K562 (cell line): ENCODE measurements at regions not wholly inside any gene's neighbourhood (a gene's known extent, or its start where the extent isn't known, plus 50 kb on each side); places are given as distances from the start of the nearest gene placed in this dataset.

Experiments used
- ATAC-seq: fragments of 200-7000 bp; cut with Tn5 transposase; 3 replicates; pipeline ENCODE4 v1.9.1; 2020; ENCODE audit warnings: moderate library complexity
- BruUV-seq: library from RNA; stranded (reverse); fragments of 400-500 nt; replicated peaks from 2 replicates; lab custom pipeline; 2021; lab: Mats Ljungman, UMichigan
- CTCF ChIA-PET: fragments of 300-600 bp; formaldehyde crosslinking; extraction: SDS; loops from one replicate; lab custom pipeline; 2021; ENCODE audit warnings: low intra/inter-chr PET ratio; lab: Yijun Ruan, JAX
- POLR2A ChIA-PET: fragments of 300-600, 350-650 bp; sonication (Branson Sonifier 250); formaldehyde crosslinking; extraction: SDS; loops from one replicate; lab custom pipeline; 2021; ENCODE audit warnings: antibody characterized with exemption, inconsistent platforms; lab: Yijun Ruan, JAX
- DNase-seq, 4 experiments: peaks; one replicate each; pipeline versions ENCODE4 v3.0.0 to v3.0.0-alpha.2; 2011 to 2018; ENCODE audit warnings: low spot score in 3 of 4, mixed read lengths in 3 of 4; ENCODE audit errors: extremely low read depth in 1 of 4
- FAIRE-seq: peaks from 2 replicates; lab custom pipeline; 2011; peaks lifted over from hg19 to GRCh38; lab: Jason Lieb, UNC
- H2AFZ ChIP-seq: 2 replicates; pipeline ENCODE4 v1.6.0; 2011; ENCODE audit warnings: low read depth, low read length, control low read depth, inconsistent platforms
- H3K27ac ChIP-seq: fragments of 200-600 bp; 3 replicates; pipeline ENCODE4 v1.8.0; 2011; ENCODE audit warnings: low read depth, mild to moderate bottlenecking, control low read depth, inconsistent platforms, low read length, moderate library complexity, mixed read lengths; ENCODE audit errors: extremely low read depth
- H3K27me3 ChIP-seq, 2 experiments: fragments of 300-600 bp in 1 of 2; 2 replicates in 1 of 2; 3 replicates in 1 of 2; pipeline versions ENCODE4 v1.6.0 to v1.8.0; 2011; ENCODE audit warnings: inconsistent platforms in 2 of 2, low read length in 2 of 2, mild to moderate bottlenecking in 1 of 2, mixed read lengths in 1 of 2, moderate library complexity in 1 of 2; ENCODE audit not compliant: control insufficient read depth in 2 of 2, insufficient read depth in 2 of 2
- H3K36me3 ChIP-seq: fragments of 300-600 bp; 3 replicates; pipeline ENCODE4 v1.8.0; 2011; ENCODE audit warnings: mild to moderate bottlenecking, low read length, inconsistent platforms; ENCODE audit not compliant: control insufficient read depth, insufficient read depth
- H3K4me1 ChIP-seq, 2 experiments: fragments of 200-600 bp in 1 of 2; replicated peaks in 1 of 2; 2 replicates in 1 of 2; 3 replicates in 1 of 2; pipeline versions ENCODE4 v1.5.1 to v1.8.0; 2011; ENCODE audit warnings: inconsistent platforms in 2 of 2, low read length in 2 of 2, mild to moderate bottlenecking in 1 of 2, mixed read lengths in 1 of 2, moderate library complexity in 1 of 2; ENCODE audit not compliant: control insufficient read depth in 2 of 2, insufficient read depth in 2 of 2
- H3K4me2 ChIP-seq: 2 replicates; pipeline ENCODE4 v1.6.1; 2011; ENCODE audit warnings: low read length, control low read depth, inconsistent platforms, mixed read lengths; ENCODE audit not compliant: insufficient read depth
- H3K4me3 ChIP-seq: fragments of 200-600 bp; sonication (generic), shearing (Covaris generic); 2 replicates; pipeline ENCODE4 v1.5.1; 2016; ENCODE audit warnings: control low read depth, inconsistent platforms
- H3K79me2 ChIP-seq: fragments of 200-600 bp; 3 replicates; pipeline ENCODE4 v1.8.0; 2011; ENCODE audit warnings: low read length, inconsistent platforms; ENCODE audit not compliant: control insufficient read depth, insufficient read depth
- H3K9ac ChIP-seq, 2 experiments: 2 replicates each; pipeline versions ENCODE4 v1.6.0 to v1.6.1; 2011; ENCODE audit warnings: low read depth in 2 of 2, low read length in 2 of 2, control low read depth in 1 of 2, inconsistent platforms in 1 of 2, mild to moderate bottlenecking in 1 of 2, mixed read lengths in 1 of 2; ENCODE audit not compliant: insufficient read depth in 1 of 2
- H3K9me1 ChIP-seq: one replicate; pipeline ENCODE4 v1.6.0; 2011; ENCODE audit warnings: inconsistent platforms, mild to moderate bottlenecking, low read length, moderate library complexity; ENCODE audit not compliant: control insufficient read depth, insufficient read depth
- H3K9me3 ChIP-seq: replicated peaks from 2 replicates; pipeline ENCODE4 v1.5.1; 2011; ENCODE audit warnings: low read depth, low read length, inconsistent platforms; ENCODE audit not compliant: control insufficient read depth, insufficient read depth
- H4K20me1 ChIP-seq: replicated peaks from 2 replicates; pipeline ENCODE4 v1.6.1; 2011; ENCODE audit warnings: low read length, inconsistent platforms, mixed read lengths; ENCODE audit not compliant: control insufficient read depth, insufficient read depth
- CEBPG ChIP-seq, 3 experiments: fragments of 200-800 bp in 1 of 3; sonication (Bioruptor generic) in 1 of 3; sonication (generic) in 1 of 3; formaldehyde crosslinking in 1 of 3; IDR thresholded peaks in 2 of 3; conservative IDR thresholded peaks in 1 of 3; 2 replicates each; pipeline versions ENCODE4 v1.6.1 to v1.8.0; 2016 to 2022; ENCODE audit warnings: missing compliant biosample characterization in 2 of 3, missing genetic modification characterization in 2 of 3, mild to moderate bottlenecking in 1 of 3, missing genetic modification reagents in 1 of 3
- CREB1 ChIP-seq, 2 experiments: sonication (generic) in 1 of 2; formaldehyde crosslinking in 1 of 2; IDR thresholded peaks; 2 replicates each; pipeline versions ENCODE4 v1.6.1 to v1.8.0; 2012 to 2022; ENCODE audit warnings: inconsistent platforms in 1 of 2, mild to moderate bottlenecking in 1 of 2, missing genetic modification reagents in 1 of 2, moderate library complexity in 1 of 2
- CXXC5 ChIP-seq: fragments of 250-450 bp; sonication (Bioruptor Pico); IDR thresholded peaks from 2 replicates; pipeline ENCODE4 v1.8.0; 2022; ENCODE audit warnings: inconsistent platforms, mild to moderate bottlenecking, moderate library complexity
- HDAC6 ChIP-seq: IDR thresholded peaks from 2 replicates; pipeline ENCODE4 v1.6.1; 2012; ENCODE audit warnings: low read depth, mild to moderate bottlenecking, control low read depth, inconsistent platforms, low read length, moderate library complexity
- PHF8 ChIP-seq: fragments of 200-600 bp; sonication (generic); IDR thresholded peaks from 2 replicates; pipeline ENCODE4 v1.6.1; 2012; ENCODE audit warnings: mixed run types, mild to moderate bottlenecking, inconsistent platforms, low read length, moderate library complexity, borderline replicate concordance
- PTRF ChIP-seq: fragments of 450-650 bp; IDR thresholded peaks from 2 replicates; pipeline ENCODE4 v1.6.1; 2016; ENCODE audit warnings: mild to moderate bottlenecking, missing genetic modification characterization, missing compliant biosample characterization
- SMARCB1 ChIP-seq: IDR thresholded peaks from 2 replicates; pipeline ENCODE4 v1.6.1; 2011; ENCODE audit warnings: improper control_type of control experiment, low read depth; ENCODE audit not compliant: insufficient read length
- SREBF2 ChIP-seq: sonication (generic); formaldehyde crosslinking; IDR thresholded peaks from 2 replicates; pipeline ENCODE4 v1.4.0; 2020; ENCODE audit warnings: mild to moderate bottlenecking, missing genetic modification reagents
- TARDBP ChIP-seq: fragments of 450-650 bp; IDR thresholded peaks from 2 replicates; pipeline ENCODE4 v1.6.1; 2016
- TGIF2 ChIP-seq: sonication (generic); formaldehyde crosslinking; IDR thresholded peaks from 2 replicates; pipeline ENCODE4 v1.8.1; 2022; ENCODE audit warnings: mild to moderate bottlenecking, missing genetic modification reagents, moderate library complexity
- TRIM24 ChIP-seq, 2 experiments: fragments of 450-650 bp; IDR thresholded peaks; 2 replicates each; pipeline ENCODE4 v1.6.1; 2016
- ZKSCAN8 ChIP-seq: fragments of 200-800 bp; sonication (Bioruptor generic); IDR thresholded peaks from 2 replicates; pipeline ENCODE4 v1.6.1; 2016; ENCODE audit warnings: missing genetic modification characterization, missing compliant biosample characterization
- ZNF197 ChIP-seq: fragments of 200-800 bp; sonication (Bioruptor generic); IDR thresholded peaks from 2 replicates; pipeline ENCODE4 v1.6.1; 2016; ENCODE audit warnings: low read depth, missing genetic modification characterization, missing compliant biosample characterization
- ZNF551 ChIP-seq: fragments of 250-450 bp; sonication (Bioruptor Pico); IDR thresholded peaks from 2 replicates; pipeline ENCODE4 v1.5.0; 2021; ENCODE audit warnings: mild to moderate bottlenecking, moderate library complexity
- WGBS: fragments of 100-300 bp; shearing (Covaris generic); methylation state at CpG from one replicate; pipeline ENCODE4 v1.1.6; 2016; ENCODE audit warnings: low coverage, mixed read lengths; ENCODE audit not compliant: insufficient coverage; ENCODE audit errors: missing lambda C conversion rate; 5-methylcytosine and 5-hydroxymethylcytosine counted together
- in situ Hi-C: fragments of 300-500 bp; cut with MboI; formaldehyde crosslinking; loops from 4 replicates; pipeline ENCODE4 v1.15.0; 2018; ENCODE audit warnings: inconsistent platforms, mixed read lengths
- intact Hi-C: fragments of 100-400 bp; cut with micrococcal nuclease; formaldehyde crosslinking; loops from 2 replicates; pipeline ENCODE4 v1.14.2; 2022

- H3K79me2 ChIP-seq, result no peaks in the 10 kb centered on the region
- no peak overlapping the region for H3K4me2 ChIP-seq
- no peak overlapping the region for H3K9ac ChIP-seq
- ATAC-seq (no peak), FAIRE-seq (no peak), DNase-seq (no peak)
- CTCF ChIA-PET, result no interaction called here
- no peaks in the 10 kb centered on the region for H3K9me1 ChIP-seq
- POLR2A ChIA-PET, result no interaction called here
- H3K27me3 ChIP-seq, result no peaks in the 10 kb centered on the region
- no TSS peak for BruUV-seq
- 0% methylated on average over 1 of the region's 1 CpG for WGBS
- intact Hi-C loops, result no loop called here
- no peaks in the 10 kb centered on the region for H4K20me1 ChIP-seq
- no peak overlapping the region for H3K27ac ChIP-seq
- in situ Hi-C loops, result no loop called here
- TF ChIP-seq PTRF (tag) (no peak), ZNF197 (CRISPR knock-in tag) (no peak), ZKSCAN8 (no peak), TGIF2 (CRISPR knock-in tag) (no peak), HDAC6 (no peak), SMARCB1 (no peak), TRIM24 (IDR thresholded peaks at IDR 0.05) (no peak), CEBPG (CRISPR knock-in tag; IDR thresholded peaks at IDR 0.05) (no peak), CEBPG (tag; conservative IDR thresholded peaks at IDR 0.05 in 1 of 2, IDR thresholded peaks at IDR 0.05 in 1 of 2) (no peak), CXXC5 (no peak), PHF8 (no peak), CREB1 (IDR thresholded peaks at IDR 0.05) (no peak), CREB1 (CRISPR knock-in tag; IDR thresholded peaks at IDR 0.05) (no peak), TARDBP (no peak), ZNF551 (CRISPR knock-in tag) (no peak), SREBF2 (CRISPR knock-in tag) (no peak)
- no peak overlapping the region for H2AFZ ChIP-seq
- no peaks in the 10 kb centered on the region; the same call in 1 of the 2 replicates for H3K9me3 ChIP-seq
- H3K36me3 ChIP-seq, result no peaks in the 10 kb centered on the region
- H3K4me3 ChIP-seq, result no peak overlapping the region
- no peaks in the 10 kb centered on the region for H3K4me1 ChIP-seq
Measured at GRCh38 chr6:92139601-92140000, 1279.8 kb downstream of the EPHA7 start.
